HepG2 (cell line): ENCODE measurements at regions not wholly inside any gene's neighbourhood (a gene's known extent, or its start where the extent isn't known, plus 50 kb on each side); places are given as distances from the start of the nearest gene placed in this dataset.
A peak's percentile ranks its signal among the peaks of the same experiment; 100 is the strongest.

ENCODE experiments used
- ATAC-seq: fragments of 200-7000 bp; cut with Tn5 transposase; 3 replicates; pipeline ENCODE4 v1.9.1; 2020; ENCODE audit warnings: mild to moderate bottlenecking, moderate library complexity
- BruUV-seq: library from RNA; stranded (reverse); fragments of 400-500 nt; replicated peaks from 2 replicates; lab custom pipeline; 2021; lab: Mats Ljungman, UMichigan
- CTCF ChIA-PET: fragments of 300-600 bp; formaldehyde crosslinking; extraction: SDS; loops from one replicate; lab custom pipeline; 2021; ENCODE audit warnings: low total read pairs, inconsistent platforms, low intra/inter-chr PET ratio; lab: Yijun Ruan, JAX
- POLR2A ChIA-PET: fragments of 350-600 bp; sonication (Branson Sonifier 250); formaldehyde crosslinking; loops from one replicate; lab custom pipeline; 2020; ENCODE audit warnings: antibody characterized with exemption, inconsistent platforms; lab: Yijun Ruan, JAX
- DNase-seq: peaks from one replicate; pipeline ENCODE4 v3.0.0-alpha.2; 2015; ENCODE audit warnings: low spot score
- FAIRE-seq: peaks from 3 replicates; lab custom pipeline; 2011; peaks lifted over from hg19 to GRCh38; lab: Jason Lieb, UNC
- H2AFZ ChIP-seq: one replicate; pipeline ENCODE4 v1.6.1; 2011; ENCODE audit warnings: low read length, inconsistent platforms
- H3K27ac ChIP-seq: fragments of 300-600 bp; 3 replicates; pipeline ENCODE4 v1.8.0; 2011; ENCODE audit warnings: mixed run types, mild to moderate bottlenecking, mixed read lengths, low read length, inconsistent platforms; ENCODE audit not compliant: insufficient read depth; ENCODE audit errors: extremely low read length
- H3K27me3 ChIP-seq, 2 experiments: fragments of 200-600 bp in 1 of 2; 2 replicates in 1 of 2; 3 replicates in 1 of 2; pipeline versions ENCODE4 v1.6.0 to v1.8.0; 2011; ENCODE audit warnings: low read length in 2 of 2, mild to moderate bottlenecking in 2 of 2, moderate library complexity in 2 of 2, inconsistent platforms in 1 of 2; ENCODE audit not compliant: insufficient read depth in 2 of 2, control insufficient read depth in 1 of 2
- H3K36me3 ChIP-seq, 2 experiments: fragments of 200-600 bp in 1 of 2; replicated peaks in 1 of 2; 2 replicates in 1 of 2; 3 replicates in 1 of 2; pipeline versions ENCODE4 v1.5.1 to v1.8.0; 2011; ENCODE audit warnings: low read length in 2 of 2, inconsistent platforms in 1 of 2; ENCODE audit not compliant: insufficient read depth in 2 of 2, control insufficient read depth in 1 of 2
- H3K4me1 ChIP-seq: 2 replicates; pipeline ENCODE4 v1.5.1; 2012; ENCODE audit warnings: low read length, inconsistent platforms; ENCODE audit not compliant: insufficient read depth
- H3K4me2 ChIP-seq: 2 replicates; pipeline ENCODE4 v1.6.0; 2011; ENCODE audit warnings: low read depth, low read length, inconsistent platforms
- H3K4me3 ChIP-seq, 3 experiments: fragments of 200-600 bp in 1 of 3; sonication (generic), shearing (Covaris generic) in 1 of 3; replicated peaks in 1 of 3; 2 replicates each; pipeline ENCODE4 v1.5.1; 2011 to 2016; ENCODE audit warnings: low read length in 3 of 3, inconsistent platforms in 2 of 3, low read depth in 2 of 3, mild to moderate bottlenecking in 2 of 3, control low read depth in 1 of 3, mixed read lengths in 1 of 3; ENCODE audit not compliant: insufficient read depth in 1 of 3
- H3K79me2 ChIP-seq: one replicate; pipeline ENCODE4 v1.6.1; 2011; ENCODE audit warnings: low read length, inconsistent platforms; ENCODE audit not compliant: insufficient read depth
- H3K9ac ChIP-seq: 2 replicates; pipeline ENCODE4 v1.6.0; 2011; ENCODE audit warnings: mild to moderate bottlenecking, low read depth, low read length, inconsistent platforms; ENCODE audit not compliant: insufficient read depth
- H3K9me3 ChIP-seq: 2 replicates; pipeline ENCODE4 v1.5.1; 2012; ENCODE audit warnings: mild to moderate bottlenecking, low read length
- H4K20me1 ChIP-seq: 2 replicates; pipeline ENCODE4 v1.6.0; 2011; ENCODE audit warnings: inconsistent platforms, mild to moderate bottlenecking, low read length, moderate library complexity; ENCODE audit not compliant: insufficient read depth
- ARNTL ChIP-seq: sonication (generic); formaldehyde crosslinking; IDR thresholded peaks from 2 replicates; pipeline ENCODE4 v1.4.0; 2020; ENCODE audit warnings: mild to moderate bottlenecking, missing genetic modification reagents
- JARID2 ChIP-seq: sonication (generic); formaldehyde crosslinking; IDR thresholded peaks from 2 replicates; pipeline ENCODE4 v1.8.1; 2023; ENCODE audit warnings: missing genetic modification reagents, inconsistent platforms; ENCODE audit not compliant: insufficient replicate concordance
- MED1 ChIP-seq: sonication (generic); formaldehyde crosslinking; IDR thresholded peaks from 2 replicates; pipeline ENCODE4 v1.4.0; 2020; ENCODE audit warnings: missing genetic modification reagents
- NFKBIZ ChIP-seq: IDR thresholded peaks from 2 replicates; pipeline ENCODE4 v1.6.1; 2018; ENCODE audit warnings: missing genetic modification reagents, missing compliant biosample characterization
- PITX1 ChIP-seq: sonication (generic); formaldehyde crosslinking; IDR thresholded peaks from 2 replicates; pipeline ENCODE4 v1.5.1; 2020; ENCODE audit warnings: mild to moderate bottlenecking, missing genetic modification reagents
- SP2 ChIP-seq: sonication (generic); formaldehyde crosslinking; IDR thresholded peaks from 2 replicates; pipeline ENCODE4 v1.5.1; 2020; ENCODE audit warnings: mild to moderate bottlenecking, missing genetic modification reagents
- TEAD2 ChIP-seq: sonication (generic); formaldehyde crosslinking; IDR thresholded peaks from 2 replicates; pipeline ENCODE4 v1.9.0; 2021; ENCODE audit warnings: missing genetic modification reagents
- ZNF10 ChIP-seq: sonication (generic); formaldehyde crosslinking; IDR thresholded peaks from 2 replicates; pipeline ENCODE4 v1.4.0; 2020; ENCODE audit warnings: mild to moderate bottlenecking, low read depth, missing genetic modification reagents, borderline replicate concordance
- ZNF430 ChIP-seq: sonication (generic); formaldehyde crosslinking; IDR thresholded peaks from 2 replicates; pipeline ENCODE4 v1.9.0; 2021; ENCODE audit warnings: mild to moderate bottlenecking, missing genetic modification reagents
- ZNF550 ChIP-seq: sonication (generic); formaldehyde crosslinking; IDR thresholded peaks from 2 replicates; pipeline ENCODE4 v1.4.0; 2020; ENCODE audit warnings: mild to moderate bottlenecking, missing genetic modification reagents, borderline replicate concordance
- ZNF562 ChIP-seq: sonication (generic); formaldehyde crosslinking; IDR thresholded peaks from 2 replicates; pipeline ENCODE4 v1.8.0; 2022; ENCODE audit warnings: missing genetic modification reagents, borderline replicate concordance
- ZNF660 ChIP-seq: sonication (generic); formaldehyde crosslinking; IDR thresholded peaks from 2 replicates; pipeline ENCODE4 v1.5.1; 2020; ENCODE audit warnings: mild to moderate bottlenecking, low read depth, missing genetic modification reagents, borderline replicate concordance
- ZNF776 ChIP-seq: sonication (generic); formaldehyde crosslinking; IDR thresholded peaks from 2 replicates; pipeline ENCODE4 v1.4.0; 2020; ENCODE audit warnings: mild to moderate bottlenecking, missing genetic modification reagents
- ZSCAN21 ChIP-seq: sonication (generic); formaldehyde crosslinking; IDR thresholded peaks from 2 replicates; pipeline ENCODE4 v1.8.0; 2022; ENCODE audit warnings: mild to moderate bottlenecking, missing genetic modification reagents, moderate library complexity, borderline replicate concordance
- WGBS: methylation state at CpG from one replicate; pipeline ENCODE4 v1.1.6; 2017; ENCODE audit warnings: low lambda C conversion rate; 5-methylcytosine and 5-hydroxymethylcytosine counted together
- in situ Hi-C: cut with HindIII; loops from 2 replicates; pipeline ENCODE4 v1.10.0; 2017; ENCODE audit warnings: low pct_unique_long_range_greater_than_20kb; ENCODE audit not compliant: extremely low pct_ligation_motif_present
- intact Hi-C: fragments of 100-400 bp; cut with micrococcal nuclease; formaldehyde crosslinking; loops from one replicate; pipeline ENCODE4 v1.10.0; 2022; ENCODE audit not compliant: unreplicated experiment
- TF ChIP-seq, protein P1 (sequence below): IDR thresholded peaks from 2 replicates; pipeline ENCODE4 v1.6.1; 2016; ENCODE audit warnings: mild to moderate bottlenecking
- TF ChIP-seq, protein P2 (sequence below): sonication (generic); formaldehyde crosslinking; IDR thresholded peaks from 2 replicates; pipeline ENCODE4; 2020; ENCODE audit warnings: missing genetic modification reagents, mild to moderate bottlenecking, borderline replicate concordance

DNA sequence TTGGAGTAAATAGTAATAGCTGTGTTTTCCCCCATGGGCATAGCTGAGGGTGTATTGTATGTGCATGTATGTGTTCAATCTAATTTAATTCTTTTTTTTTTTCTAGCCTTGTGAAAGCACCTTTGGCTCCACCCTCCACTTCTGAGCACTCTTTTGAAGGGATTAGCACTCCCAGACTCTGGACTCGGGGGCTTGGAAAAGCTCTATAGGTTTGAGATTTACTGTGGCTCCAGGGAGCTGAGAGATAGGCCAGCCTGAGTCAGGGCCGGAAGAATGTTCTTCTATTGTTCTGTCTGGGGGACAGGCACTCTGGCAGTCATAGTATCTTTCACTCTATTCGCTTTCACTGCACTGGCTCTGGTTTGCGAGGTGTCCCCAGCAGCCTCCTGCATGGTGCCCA lies 540.0 kb upstream of the TBX3 start:
- ATAC-seq (no peak), DNase-seq (peak; percentile 30), FAIRE-seq (no peak)
- Histone ChIP-seq H3K9ac (no peak overlapping the region), H3K4me1 (peaks cover 23% of the 10 kb centered on the region), H2AFZ (no peak overlapping the region), H3K36me3 (no peaks in the 10 kb centered on the region), H3K27ac (no peak overlapping the region), H3K4me2 (no peak overlapping the region), H3K4me3 (no peak overlapping the region), H3K9me3 (no peaks in the 10 kb centered on the region), H3K79me2 (no peaks in the 10 kb centered on the region), H4K20me1 (no peaks in the 10 kb centered on the region), H3K27me3 (peaks cover 2 to 3% of the 10 kb centered on the region in 2 experiments; a peak in 1 of 5 replicates)
- no peak for TF ChIP-seq MED1 (CRISPR knock-in tag)
- no peak for TF ChIP-seq ZNF562 (CRISPR knock-in tag)
- TF ChIP-seq TEAD2 = no peak
- ChIA-PET CTCF (no interaction called here), POLR2A (no interaction called here)
- in situ Hi-C loops = no loop called here
- intact Hi-C loops = loop anchor here (5.0 kb wide), 1 partner anchor 173 kb away; no protein-coding TSS in a partner anchor
- BruUV-seq = no TSS peak
- 52% methylated on average over 4 of the region's 4 CpGs for WGBS

DNA sequence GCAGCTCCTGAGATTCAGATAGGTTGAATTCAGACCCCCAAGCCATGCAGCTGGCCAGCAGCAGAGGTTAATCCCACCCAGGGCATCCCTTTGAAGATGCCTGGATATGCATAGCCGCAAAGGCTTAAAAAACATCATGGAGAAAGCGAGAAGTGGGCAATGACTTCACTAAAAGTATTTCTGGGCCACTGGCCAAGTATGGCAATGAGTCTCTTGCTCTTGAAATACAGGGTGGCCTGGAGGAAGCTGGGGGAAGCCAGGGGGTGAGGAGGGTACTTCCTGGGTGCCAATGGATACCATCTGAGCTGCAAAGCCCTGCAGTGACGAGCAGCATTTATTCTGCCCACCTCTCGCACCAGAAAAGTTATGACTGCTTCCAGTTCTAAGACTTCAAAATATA lies 539.3 kb upstream of the TBX3 start:
- no peaks in the 10 kb centered on the region for H3K9me3 ChIP-seq
- 46% methylated on average over 4 of the region's 4 CpGs for WGBS
- POLR2A ChIA-PET = no interaction called here
- TF ChIP-seq SP2 = no peak
- no peak for TF ChIP-seq ZNF430
- TF ChIP-seq ZNF660 (CRISPR knock-in tag) = no peak
- TF ChIP-seq, protein P1, sequence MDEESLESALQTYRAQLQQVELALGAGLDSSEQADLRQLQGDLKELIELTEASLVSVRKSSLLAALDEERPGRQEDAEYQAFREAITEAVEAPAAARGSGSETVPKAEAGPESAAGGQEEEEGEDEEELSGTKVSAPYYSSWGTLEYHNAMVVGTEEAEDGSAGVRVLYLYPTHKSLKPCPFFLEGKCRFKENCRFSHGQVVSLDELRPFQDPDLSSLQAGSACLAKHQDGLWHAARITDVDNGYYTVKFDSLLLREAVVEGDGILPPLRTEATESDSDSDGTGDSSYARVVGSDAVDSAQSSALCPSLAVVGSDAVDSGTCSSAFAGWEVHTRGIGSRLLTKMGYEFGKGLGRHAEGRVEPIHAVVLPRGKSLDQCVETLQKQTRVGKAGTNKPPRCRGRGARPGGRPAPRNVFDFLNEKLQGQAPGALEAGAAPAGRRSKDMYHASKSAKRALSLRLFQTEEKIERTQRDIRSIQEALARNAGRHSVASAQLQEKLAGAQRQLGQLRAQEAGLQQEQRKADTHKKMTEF (CRISPR knock-in tag) = no peak
- TF ChIP-seq ZSCAN21 (CRISPR knock-in tag) = no peak
- TF ChIP-seq ZNF776 (CRISPR knock-in tag) = no peak
- TF ChIP-seq PITX1 = no peak
- no peak for TF ChIP-seq ZNF10 (CRISPR knock-in tag)
- TF ChIP-seq, protein P2, sequence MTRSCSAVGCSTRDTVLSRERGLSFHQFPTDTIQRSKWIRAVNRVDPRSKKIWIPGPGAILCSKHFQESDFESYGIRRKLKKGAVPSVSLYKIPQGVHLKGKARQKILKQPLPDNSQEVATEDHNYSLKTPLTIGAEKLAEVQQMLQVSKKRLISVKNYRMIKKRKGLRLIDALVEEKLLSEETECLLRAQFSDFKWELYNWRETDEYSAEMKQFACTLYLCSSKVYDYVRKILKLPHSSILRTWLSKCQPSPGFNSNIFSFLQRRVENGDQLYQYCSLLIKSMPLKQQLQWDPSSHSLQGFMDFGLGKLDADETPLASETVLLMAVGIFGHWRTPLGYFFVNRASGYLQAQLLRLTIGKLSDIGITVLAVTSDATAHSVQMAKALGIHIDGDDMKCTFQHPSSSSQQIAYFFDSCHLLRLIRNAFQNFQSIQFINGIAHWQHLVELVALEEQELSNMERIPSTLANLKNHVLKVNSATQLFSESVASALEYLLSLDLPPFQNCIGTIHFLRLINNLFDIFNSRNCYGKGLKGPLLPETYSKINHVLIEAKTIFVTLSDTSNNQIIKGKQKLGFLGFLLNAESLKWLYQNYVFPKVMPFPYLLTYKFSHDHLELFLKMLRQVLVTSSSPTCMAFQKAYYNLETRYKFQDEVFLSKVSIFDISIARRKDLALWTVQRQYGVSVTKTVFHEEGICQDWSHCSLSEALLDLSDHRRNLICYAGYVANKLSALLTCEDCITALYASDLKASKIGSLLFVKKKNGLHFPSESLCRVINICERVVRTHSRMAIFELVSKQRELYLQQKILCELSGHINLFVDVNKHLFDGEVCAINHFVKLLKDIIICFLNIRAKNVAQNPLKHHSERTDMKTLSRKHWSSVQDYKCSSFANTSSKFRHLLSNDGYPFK (CRISPR knock-in tag) = no peak
- no peak for TF ChIP-seq ARNTL (CRISPR knock-in tag)
- no peak for TF ChIP-seq ZNF550
- TF ChIP-seq JARID2 (CRISPR knock-in tag) = no peak
- TF ChIP-seq NFKBIZ (CRISPR knock-in tag) = no peak

More for the DNA sequence above, 539.3 kb upstream of the TBX3 start:
- ATAC-seq (no peak), DNase-seq (peak; percentile 14), FAIRE-seq (no peak)
- CTCF ChIA-PET = no interaction called here
- Histone ChIP-seq H3K9ac (no peak overlapping the region), H3K4me3 (no peak overlapping the region), H3K79me2 (no peaks in the 10 kb centered on the region), H3K27me3 (peaks cover 2 to 3% of the 10 kb centered on the region in 2 experiments; a peak in 1 of 5 replicates), H3K27ac (no peak overlapping the region), H3K4me2 (no peak overlapping the region), H4K20me1 (no peaks in the 10 kb centered on the region), H3K36me3 (no peaks in the 10 kb centered on the region), H2AFZ (no peak overlapping the region), H3K4me1 (peaks cover 23% of the 10 kb centered on the region)
- intact Hi-C loops = loop anchor here (5.0 kb wide), 1 partner anchor 174 kb away; no protein-coding TSS in a partner anchor
- BruUV-seq = no TSS peak
- in situ Hi-C loops = no loop called here
